ENCODE measurements at regions not wholly inside any gene's neighbourhood (a gene's known extent, or its start where the extent isn't known, plus 50 kb on each side); places are given as distances from the start of the nearest gene placed in this dataset.

- H2AFZ ChIP-seq (ENCODE audit: control insufficient read depth, low read length), result no peak overlapping the region
- dilution Hi-C loops (cut with MboI; ENCODE audit: extremely low pct_ligation_motif_present, low sequenced_read_pairs), result no loop called here
- H4K20me1 ChIP-seq (ENCODE audit: control insufficient read depth, extremely low read depth, insufficient read depth, low read length), result no peaks in the 10 kb centered on the region
- no peak overlapping the region for H3K4me3 ChIP-seq (ENCODE audit: control insufficient read depth in 2 of 3, extremely low read depth in 1 of 3, insufficient read depth in 2 of 3, low read depth in 1 of 3, low read length in 3 of 3)
- H3K9me1 ChIP-seq (ENCODE audit: control insufficient read depth, extremely low read depth, insufficient read depth, low read length), result no peaks in the 10 kb centered on the region
- H3K9ac ChIP-seq (ENCODE audit: control insufficient read depth, extremely low read depth, insufficient read depth, low read length), result no peak overlapping the region
- no peak for TF ChIP-seq EZH2 (IDR thresholded peaks at IDR 0.05; ENCODE audit: low read length)
- TF ChIP-seq, protein P1, sequence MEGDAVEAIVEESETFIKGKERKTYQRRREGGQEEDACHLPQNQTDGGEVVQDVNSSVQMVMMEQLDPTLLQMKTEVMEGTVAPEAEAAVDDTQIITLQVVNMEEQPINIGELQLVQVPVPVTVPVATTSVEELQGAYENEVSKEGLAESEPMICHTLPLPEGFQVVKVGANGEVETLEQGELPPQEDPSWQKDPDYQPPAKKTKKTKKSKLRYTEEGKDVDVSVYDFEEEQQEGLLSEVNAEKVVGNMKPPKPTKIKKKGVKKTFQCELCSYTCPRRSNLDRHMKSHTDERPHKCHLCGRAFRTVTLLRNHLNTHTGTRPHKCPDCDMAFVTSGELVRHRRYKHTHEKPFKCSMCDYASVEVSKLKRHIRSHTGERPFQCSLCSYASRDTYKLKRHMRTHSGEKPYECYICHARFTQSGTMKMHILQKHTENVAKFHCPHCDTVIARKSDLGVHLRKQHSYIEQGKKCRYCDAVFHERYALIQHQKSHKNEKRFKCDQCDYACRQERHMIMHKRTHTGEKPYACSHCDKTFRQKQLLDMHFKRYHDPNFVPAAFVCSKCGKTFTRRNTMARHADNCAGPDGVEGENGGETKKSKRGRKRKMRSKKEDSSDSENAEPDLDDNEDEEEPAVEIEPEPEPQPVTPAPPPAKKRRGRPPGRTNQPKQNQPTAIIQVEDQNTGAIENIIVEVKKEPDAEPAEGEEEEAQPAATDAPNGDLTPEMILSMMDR (optimal IDR thresholded peaks at IDR 0.05 in 1 of 3, IDR thresholded peaks at IDR 0.05 in 1 of 3, conservative IDR thresholded peaks at IDR 0.05 in 1 of 3; ENCODE audit: extremely low read depth in 1 of 3, insufficient read depth in 2 of 3, low read length in 3 of 3), result no peak
- H3K79me2 ChIP-seq (ENCODE audit: control insufficient read depth, insufficient read depth, low read length), result no peaks in the 10 kb centered on the region
- no peak overlapping the region for H3K27ac ChIP-seq (ENCODE audit: control insufficient read depth, insufficient read depth, low read length)
- DNase-seq (ENCODE audit: low read depth, low spot score), result no peak
- H3K9me3 ChIP-seq (ENCODE audit: control insufficient read depth, low read depth, low read length), result no peaks in the 10 kb centered on the region
- no peak overlapping the region for H3K4me2 ChIP-seq (ENCODE audit: control insufficient read depth, extremely low read depth, insufficient read depth, low read depth, low read length)
- no peak for FAIRE-seq
- H3K36me3 ChIP-seq (ENCODE audit: control insufficient read depth in 2 of 2, extremely low read depth in 1 of 2, insufficient read depth in 2 of 2, low read length in 2 of 2), result no peaks in the 10 kb centered on the region
- H3K27me3 ChIP-seq (ENCODE audit: control insufficient read depth, extremely low read depth, insufficient read depth, low read length), result peaks cover 4% of the 10 kb centered on the region
- no peaks in the 10 kb centered on the region for H3K4me1 ChIP-seq (ENCODE audit: control insufficient read depth, extremely low read depth, insufficient read depth, low read length)
These were observed 301.0 kb downstream of the GADD45G start for GRCh38 chr9:89905606-89906338.

DNA sequence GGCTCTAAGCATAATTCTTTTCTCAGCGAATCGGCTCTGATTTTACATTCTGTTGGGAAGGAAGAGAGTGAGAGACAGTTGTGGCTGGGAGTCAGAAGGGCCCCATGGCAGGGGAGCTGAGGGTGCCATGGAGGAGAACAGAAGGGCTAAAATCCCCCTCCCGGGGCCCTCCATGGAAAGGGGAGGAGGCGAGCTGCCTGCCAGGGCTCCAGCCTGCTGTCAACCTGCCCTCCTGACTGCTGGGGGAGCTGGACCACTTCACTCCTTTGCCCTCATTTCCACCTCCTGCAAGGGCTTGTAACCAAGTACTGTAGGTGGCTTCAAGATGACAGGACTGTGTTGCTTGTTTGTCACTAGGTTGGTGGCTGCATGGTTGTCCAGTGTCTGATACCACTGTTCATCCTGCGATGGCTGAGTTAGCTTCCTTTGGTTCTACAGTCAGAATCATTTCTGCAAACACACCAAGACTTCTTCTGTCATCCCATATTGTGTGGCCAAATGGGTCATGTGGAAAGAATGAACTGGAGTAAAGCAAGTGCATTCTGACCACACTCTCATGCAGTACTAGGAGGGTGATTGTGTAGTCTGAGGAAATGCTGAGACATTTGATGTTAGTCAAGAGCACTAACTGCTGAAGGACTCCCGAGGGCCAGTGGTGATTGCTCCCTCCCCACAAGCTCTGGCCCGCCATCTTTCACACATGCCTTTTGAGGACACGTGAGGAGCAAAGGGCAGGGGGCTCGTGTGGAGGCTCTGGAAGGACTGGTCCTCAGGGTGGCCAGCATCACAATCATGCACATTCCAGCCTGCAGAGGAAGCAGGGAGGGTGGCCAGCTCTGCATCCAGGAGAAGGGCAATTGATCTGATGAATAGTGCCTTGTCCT is 307.2 kb downstream of the GADD45G start:
- H4K20me1 ChIP-seq (ENCODE audit: control insufficient read depth, extremely low read depth, insufficient read depth, low read length), result no peaks in the 10 kb centered on the region
- no peaks in the 10 kb centered on the region for H3K36me3 ChIP-seq (ENCODE audit: control insufficient read depth in 2 of 2, extremely low read depth in 1 of 2, insufficient read depth in 2 of 2, low read length in 2 of 2)
- no peak overlapping the region for H3K4me3 ChIP-seq (ENCODE audit: control insufficient read depth in 2 of 3, extremely low read depth in 1 of 3, insufficient read depth in 2 of 3, low read depth in 1 of 3, low read length in 3 of 3)
- TF ChIP-seq, protein P1 (optimal IDR thresholded peaks at IDR 0.05 in 1 of 3, IDR thresholded peaks at IDR 0.05 in 1 of 3, conservative IDR thresholded peaks at IDR 0.05 in 1 of 3; ENCODE audit: extremely low read depth in 1 of 3, insufficient read depth in 2 of 3, low read length in 3 of 3), result no peak
- no peak for TF ChIP-seq EZH2 (IDR thresholded peaks at IDR 0.05; ENCODE audit: low read length)
- FAIRE-seq (no peak), DNase-seq (ENCODE audit: low read depth, low spot score) (no peak)
- H3K9ac ChIP-seq (ENCODE audit: control insufficient read depth, extremely low read depth, insufficient read depth, low read length), result no peak overlapping the region
- H2AFZ ChIP-seq (ENCODE audit: control insufficient read depth, low read length), result no peak overlapping the region
- no peaks in the 10 kb centered on the region for H3K79me2 ChIP-seq (ENCODE audit: control insufficient read depth, insufficient read depth, low read length)
- H3K27me3 ChIP-seq (ENCODE audit: control insufficient read depth, extremely low read depth, insufficient read depth, low read length), result no peaks in the 10 kb centered on the region
- no peak overlapping the region for H3K4me2 ChIP-seq (ENCODE audit: control insufficient read depth, extremely low read depth, insufficient read depth, low read depth, low read length)
- no peaks in the 10 kb centered on the region for H3K9me3 ChIP-seq (ENCODE audit: control insufficient read depth, low read depth, low read length)
- H3K9me1 ChIP-seq (ENCODE audit: control insufficient read depth, extremely low read depth, insufficient read depth, low read length), result no peaks in the 10 kb centered on the region
- no peak overlapping the region for H3K27ac ChIP-seq (ENCODE audit: control insufficient read depth, insufficient read depth, low read length)
- H3K4me1 ChIP-seq (ENCODE audit: control insufficient read depth, extremely low read depth, insufficient read depth, low read length), result no peaks in the 10 kb centered on the region
- dilution Hi-C loops (cut with MboI; ENCODE audit: extremely low pct_ligation_motif_present, low sequenced_read_pairs), result no loop called here

Measured in keratinocyte (primary cell).